LoVo (cell line): ENCODE measurements at regions not wholly inside any gene's neighbourhood (a gene's known extent, or its start where the extent isn't known, plus 50 kb on each side); places are given as distances from the start of the nearest gene placed in this dataset.
"Not testable (repeated sequence)": the region's sequence is repeated elsewhere in the genome, so short reads cannot be mapped to it uniquely, and the experiment has no call there.

ENCODE experiments used
- DNase-seq: peaks from one replicate; pipeline ENCODE4 v3.0.0-alpha.2; 2016; ENCODE audit warnings: low spot score

GRCh38 chr14:52202151-52202550 is 65.3 kb upstream of the PTGDR start:
- DNase-seq = no peak

DNA sequence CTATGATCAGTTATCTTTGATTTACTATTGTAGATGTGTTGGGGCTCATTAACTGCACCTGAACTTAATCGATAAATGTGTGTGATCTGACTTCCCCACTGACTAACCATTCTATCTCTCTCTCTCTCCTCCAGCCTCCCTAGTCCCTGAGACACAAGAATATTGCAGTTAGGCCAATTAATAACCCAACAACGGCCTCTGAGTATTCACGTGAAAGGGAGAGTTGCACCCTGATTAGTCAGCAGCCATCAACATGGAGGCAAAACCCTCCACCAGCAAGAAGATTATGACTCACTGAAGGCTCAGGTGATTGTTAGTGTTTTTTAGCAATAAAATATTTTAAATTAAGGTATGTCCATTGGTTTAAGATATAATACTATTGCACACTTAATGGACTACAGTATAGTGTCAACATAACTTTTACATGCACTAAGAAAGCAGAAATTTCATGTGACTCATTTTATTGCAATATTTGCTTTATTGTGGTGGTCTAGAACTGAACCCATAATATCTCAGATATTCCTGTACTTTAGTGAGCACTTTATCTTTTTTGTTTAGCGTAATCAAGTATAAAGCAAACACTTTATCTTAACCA is 77.1 kb upstream of the PTGDR start:
- no peak for DNase-seq

DNA sequence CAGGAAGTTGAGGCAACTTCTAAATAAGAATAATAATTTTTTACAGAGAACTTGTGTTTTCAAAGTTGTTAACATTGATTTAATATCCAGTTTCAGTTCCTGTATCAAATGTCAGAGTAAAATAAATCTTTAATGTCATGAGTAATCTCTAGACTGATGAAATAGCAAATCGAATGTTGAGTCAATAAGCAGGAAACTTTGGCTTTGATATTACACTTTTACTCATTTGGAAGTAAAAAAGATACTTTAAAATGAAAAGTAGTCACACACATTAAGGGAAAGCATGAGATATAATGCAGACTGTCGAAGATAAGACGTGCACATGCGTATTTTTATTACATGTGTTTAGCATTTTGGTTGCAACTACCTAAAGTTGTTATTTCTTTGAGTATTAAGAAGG is 78.2 kb upstream of the PTGDR start:
- no peak for DNase-seq

GRCh38 chr14:52188381-52188780 is 79.1 kb upstream of the PTGDR start:
- DNase-seq = no peak

DNA sequence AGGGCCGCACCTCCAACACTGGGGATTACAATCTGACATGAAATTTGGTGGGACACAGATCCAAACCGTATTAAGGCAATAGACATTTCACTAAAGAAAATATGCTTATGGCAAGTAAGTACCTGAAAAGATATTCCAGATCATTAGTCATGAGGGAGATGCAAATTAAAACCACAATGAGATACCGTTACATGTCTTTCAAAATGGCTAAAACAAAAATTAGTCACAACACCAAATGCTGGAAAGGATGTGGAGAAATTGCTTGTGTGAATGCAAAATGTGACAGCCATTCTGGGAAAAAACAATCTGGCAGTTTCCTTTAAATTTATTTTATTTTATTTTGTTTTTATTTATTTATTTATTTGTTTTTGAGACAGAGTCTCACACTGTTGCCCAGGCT is 82.3 kb upstream of the PTGDR start:
- no peak for DNase-seq

DNA sequence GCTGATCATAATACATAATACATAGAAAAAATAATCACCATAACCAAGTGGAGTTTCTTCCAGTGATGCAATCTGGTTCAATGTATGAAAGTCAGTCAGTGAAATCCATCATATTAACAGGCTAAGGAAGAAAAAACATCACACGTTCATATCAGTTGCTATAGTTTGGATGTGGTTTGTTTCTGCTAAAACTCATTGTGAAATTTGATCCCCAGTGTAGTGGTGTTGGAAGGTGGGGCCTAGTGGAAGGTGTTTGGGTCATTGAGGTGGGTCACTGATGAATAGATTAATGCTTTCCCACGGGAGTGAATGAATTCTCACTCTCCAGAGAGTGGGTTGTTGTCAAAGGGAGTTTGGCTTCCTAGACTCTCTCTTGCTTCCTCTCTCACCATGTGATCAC is 84.6 kb upstream of the PTGDR start:
- no peak for DNase-seq

- DNase-seq = no peak
Observed at GRCh38 chr14:52179141-52179790, 88.2 kb upstream of the PTGDR start.

- no peak for DNase-seq
Observed at GRCh38 chr14:52175982-52176502, 91.5 kb upstream of the PTGDR start.

DNA sequence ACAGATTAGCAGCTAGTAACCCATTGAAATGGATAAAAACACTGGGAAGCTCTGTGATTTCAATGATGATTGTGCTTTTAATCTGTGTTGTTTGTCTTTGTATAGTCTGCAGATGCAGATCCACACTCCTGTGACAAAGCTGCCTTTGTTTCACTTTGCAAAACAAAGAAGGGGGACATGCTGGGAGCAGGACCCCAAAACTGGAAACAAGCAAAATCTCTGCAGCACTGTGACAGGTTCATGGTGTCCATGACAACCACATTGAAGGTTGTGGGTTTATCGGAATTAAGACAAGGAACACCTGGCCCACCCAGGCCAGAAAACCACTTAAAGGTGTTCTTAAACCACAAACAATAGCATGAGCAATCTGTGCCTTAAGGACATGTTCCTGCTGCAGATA is 95.6 kb upstream of the PTGDR start:
- not testable (repeated sequence) for DNase-seq

DNA sequence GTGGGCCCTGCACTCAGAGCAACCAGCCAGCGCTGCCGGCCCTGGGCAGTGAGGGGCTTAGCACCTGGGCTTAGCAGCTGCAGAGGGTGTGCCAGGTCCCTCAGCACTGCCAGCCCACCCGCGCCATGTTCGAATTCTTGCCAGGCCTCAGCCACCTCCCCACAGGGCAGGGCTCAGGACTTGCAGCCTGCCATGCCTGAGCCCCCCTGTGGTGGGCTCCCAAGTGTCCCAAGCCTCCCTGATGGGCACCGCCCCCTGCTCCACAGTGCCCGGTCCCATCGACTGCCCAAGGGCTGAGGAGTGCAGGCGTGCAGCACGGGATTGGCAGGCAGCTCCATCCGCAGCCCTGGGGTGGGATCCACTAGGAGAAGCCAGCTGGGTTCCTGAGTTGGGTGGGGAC is 98.0 kb upstream of the NID2 start:
- no peak for DNase-seq

- DNase-seq = no peak
Observed at GRCh38 chr14:52155651-52156213, 86.9 kb upstream of the NID2 start.

- DNase-seq = no peak
Observed at GRCh38 chr14:52154992-52155650, 86.3 kb upstream of the NID2 start.

GRCh38 chr14:52153939-52154338 is 85.1 kb upstream of the NID2 start:
- DNase-seq = no peak

DNA sequence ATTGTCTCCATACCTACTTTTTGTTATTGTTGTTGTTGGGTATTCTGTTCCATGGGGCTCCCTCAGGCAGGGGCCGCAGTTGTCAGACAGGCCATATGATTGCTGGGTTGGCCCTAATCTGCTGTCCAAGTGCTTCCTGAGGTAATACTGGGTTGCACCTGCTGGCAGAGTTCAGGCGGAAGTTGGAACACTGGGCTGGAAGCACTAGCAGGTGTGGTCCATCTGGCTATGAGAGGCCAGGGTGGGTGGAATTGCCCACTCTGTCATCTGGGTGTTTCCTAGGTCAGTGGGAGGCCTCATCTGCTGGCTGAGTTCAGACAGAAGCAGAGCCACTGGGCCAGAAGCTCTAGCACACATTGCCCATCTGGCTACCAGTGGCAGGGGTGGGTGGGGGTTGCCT is 81.3 kb upstream of the NID2 start:
- DNase-seq = no peak

GRCh38 chr14:52148371-52148770 is 79.5 kb upstream of the NID2 start:
- DNase-seq = no peak

DNA sequence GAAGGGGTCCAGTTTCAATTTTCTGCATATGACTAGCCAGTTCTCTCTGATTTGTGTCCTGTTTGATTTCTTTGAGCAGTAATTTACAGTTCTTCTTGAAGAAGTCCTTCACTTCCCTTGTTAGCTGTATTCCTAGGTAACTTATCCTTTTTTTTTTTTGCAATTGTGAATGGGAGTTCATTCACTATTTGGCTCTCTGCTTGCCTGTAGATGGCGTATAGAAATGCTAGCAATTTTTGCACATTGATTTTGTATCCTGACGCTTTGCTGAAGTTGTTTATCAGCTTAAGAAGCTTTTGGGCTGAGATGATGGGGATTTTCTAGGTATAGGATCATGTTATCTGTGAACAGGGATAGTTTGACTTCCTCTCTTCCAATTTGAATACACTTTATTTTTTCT is 77.6 kb upstream of the NID2 start:
- DNase-seq = no peak

GRCh38 chr14:52144099-52144498 is 75.2 kb upstream of the NID2 start:
- DNase-seq = not testable (repeated sequence)

DNA sequence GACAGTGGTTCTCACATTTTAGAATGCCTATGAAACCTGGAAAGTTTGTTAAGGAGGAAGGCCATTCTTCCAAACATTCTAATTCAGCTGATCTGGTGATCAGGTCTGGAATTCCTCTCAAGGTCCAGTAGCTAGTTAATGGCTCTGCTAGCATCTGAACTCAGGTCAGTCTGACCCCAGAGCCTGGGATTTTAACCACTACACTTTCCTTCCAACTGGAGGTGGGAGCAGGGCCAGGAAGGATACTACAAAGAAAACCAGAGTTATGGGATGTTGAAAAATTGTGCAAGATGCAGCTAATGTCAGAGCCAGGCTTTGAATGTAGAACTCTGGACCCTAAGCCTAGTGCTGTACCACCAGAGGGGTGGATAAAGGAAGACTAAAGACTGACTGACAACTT is 73.6 kb upstream of the NID2 start:
- DNase-seq = no peak

- DNase-seq = peak; percentile 78
Observed at GRCh38 chr14:52131640-52132320, 62.9 kb upstream of the NID2 start.

GRCh38 chr14:52129721-52130120 is 60.9 kb upstream of the NID2 start:
- DNase-seq = no peak

DNA sequence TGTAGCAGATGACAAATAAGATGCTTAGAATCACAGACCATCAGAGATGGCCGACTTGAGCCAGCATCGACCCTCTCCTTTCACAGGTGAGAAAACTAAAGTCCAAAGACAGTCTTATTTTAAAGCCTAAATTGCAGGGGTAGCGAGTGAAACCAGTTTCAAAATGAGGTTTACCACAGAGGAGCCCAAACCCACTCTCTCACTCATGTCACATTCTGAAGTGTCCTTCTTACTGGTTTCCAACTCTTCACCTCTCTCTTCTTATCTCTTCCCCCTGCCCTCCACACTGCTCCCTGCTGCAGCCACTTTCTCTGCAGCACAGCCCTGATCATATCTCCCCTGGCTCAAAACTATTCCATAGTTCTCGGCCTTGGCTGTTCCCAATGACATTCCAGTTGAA is 57.0 kb upstream of the NID2 start:
- no peak for DNase-seq
